ENCODE measurements at regions not wholly inside any gene's neighbourhood (a gene's known extent, or its start where the extent isn't known, plus 50 kb on each side); places are given as distances from the start of the nearest gene placed in this dataset.

GRCh38 chr9:80873861-80874260, 815.5 kb downstream of the TLE1 start:
- Histone ChIP-seq H2AK5ac (ENCODE audit: low read depth, low read length) (no peak overlapping the region), H2AFZ (ENCODE audit: low read length) (no peak overlapping the region), H4K20me1 (replicated peaks in 1 of 2; ENCODE audit: control insufficient read depth in 1 of 2, insufficient read depth in 2 of 2, low read length in 2 of 2) (no peaks in the 10 kb centered on the region), H3K9me3 (ENCODE audit: insufficient read depth in 2 of 2, low read depth in 1 of 2, low read length in 1 of 2) (no peaks in the 10 kb centered on the region), H3K56ac (replicated peaks; ENCODE audit: insufficient read length, low read depth, low read length) (no peak overlapping the region), H3K4me2 (ENCODE audit: insufficient read depth in 1 of 2, low read depth in 2 of 2, low read length in 2 of 2) (no peak overlapping the region), H2BK5ac (ENCODE audit: low read depth, low read length) (no peak overlapping the region), H3K23me2 (ENCODE audit: low read depth, low read length) (no peaks in the 10 kb centered on the region; the same call in 1 of the 2 replicates), H3K4me1 (replicated peaks in 1 of 4; ENCODE audit: control insufficient read depth in 3 of 4, insufficient read depth in 4 of 4, low read length in 3 of 4) (no peaks in the 10 kb centered on the region), H3K27ac (ENCODE audit: low read depth, low read length) (no peak overlapping the region), H2BK12ac (ENCODE audit: low read depth, low read length) (no peak overlapping the region), H3K4ac (replicated peaks; ENCODE audit: insufficient read length, low read depth, low read length) (no peak overlapping the region), H4K5ac (ENCODE audit: insufficient read length, low read depth, low read length) (no peak overlapping the region), H3K4me3 (ENCODE audit: extremely low read depth in 1 of 4, insufficient read depth in 2 of 4, low read depth in 3 of 4, low read length in 4 of 4) (no peak overlapping the region), H3K23ac (ENCODE audit: insufficient read length) (no peak overlapping the region), H3K79me2 (ENCODE audit: control insufficient read depth in 1 of 2, insufficient read depth in 2 of 2, low read length in 2 of 2) (no peaks in the 10 kb centered on the region), H4K8ac (ENCODE audit: extremely low read depth, insufficient read depth, low read length) (no peak overlapping the region), H3K14ac (ENCODE audit: insufficient read length) (no peak overlapping the region), H3K36me3 (ENCODE audit: control insufficient read depth in 2 of 4, insufficient read depth in 4 of 4, low read length in 3 of 4) (no peaks in the 10 kb centered on the region), H2BK15ac (ENCODE audit: low read length) (no peak overlapping the region), H3K18ac (ENCODE audit: extremely low read depth, low read length) (no peak overlapping the region), H2BK20ac (ENCODE audit: low read length) (no peak overlapping the region), H3K27me3 (replicated peaks in 1 of 4; ENCODE audit: control insufficient read depth in 3 of 4, extremely low read depth in 1 of 4, insufficient read depth in 3 of 4, low read length in 3 of 4) (no peaks in the 10 kb centered on the region), H2BK120ac (replicated peaks; ENCODE audit: low read depth, low read length) (no peak overlapping the region), H3K79me1 (ENCODE audit: low read depth, low read length) (no peaks in the 10 kb centered on the region), H3K9ac (replicated peaks in 1 of 4; ENCODE audit: extremely low read depth in 1 of 4, low read depth in 3 of 4, low read length in 3 of 4) (no peak overlapping the region), H4K91ac (replicated peaks; ENCODE audit: insufficient read length, low read length) (no peak overlapping the region)
- 93% methylated on average over 2 of the region's 2 CpGs; no CpG with 5 or more reads in 1 of the 2 experiments for WGBS, 2 experiments (ENCODE audit: extremely low coverage in 1 of 2, insufficient coverage in 1 of 2, insufficient read length in 1 of 2, insufficient replicate concordance in 2 of 2, low coverage in 1 of 2, low lambda C conversion rate in 2 of 2, missing lambda C conversion rate in 1 of 2)
- POLR2A ChIA-PET (ENCODE audit: partially characterized antibody) = no interaction called here
- no peak for DNase-seq (ENCODE audit: low read depth in 1 of 2, low spot score in 2 of 2)
- no peak for FAIRE-seq
- CTCF ChIA-PET (ENCODE audit: partially characterized antibody) = interaction anchor here (0.6 kb wide), 1 partner anchor 199 kb away, joined by 3 read pairs; no protein-coding TSS in a partner anchor
- TF ChIP-seq USF2 (IDR thresholded peaks at IDR 0.05; ENCODE audit: low read length) (no peak), KDM5A (IDR thresholded peaks at IDR 0.05; ENCODE audit: low read length) (no peak), EP300 (IDR thresholded peaks at IDR 0.05; ENCODE audit: borderline replicate concordance in 1 of 2, low read depth in 2 of 2, low read length in 2 of 2) (no peak), BACH1 (IDR thresholded peaks at IDR 0.05; ENCODE audit: low read length) (no peak), SIN3A (conservative IDR thresholded peaks at IDR 0.05 in 1 of 2, IDR thresholded peaks at IDR 0.05 in 1 of 2; ENCODE audit: low read depth in 1 of 2, low read length in 2 of 2) (no peak), CREB1 (IDR thresholded peaks at IDR 0.05) (no peak), KDM4A (IDR thresholded peaks at IDR 0.05; ENCODE audit: low read depth, low read length, severe bottlenecking) (no peak), PHF8 (conservative IDR thresholded peaks at IDR 0.05; ENCODE audit: low read depth, low read length) (no peak), EZH2 (IDR thresholded peaks at IDR 0.05; ENCODE audit: low read depth, low read length, severe bottlenecking) (no peak), MAFK (IDR thresholded peaks at IDR 0.05; ENCODE audit: low read depth, low read length) (no peak), CBX5 (IDR thresholded peaks at IDR 0.05; ENCODE audit: low read depth, low read length) (no peak), SAP30 (IDR thresholded peaks at IDR 0.05; ENCODE audit: insufficient read depth, insufficient replicate concordance, low read length) (no peak), ZNF274 (IDR thresholded peaks at IDR 0.05; ENCODE audit: borderline replicate concordance, extremely low read depth, low read length) (no peak)
